Glomerular visceral epithelial cell (primary cell): ENCODE measurements at regions not wholly inside any gene's neighbourhood (a gene's known extent, or its start where the extent isn't known, plus 50 kb on each side); places are given as distances from the start of the nearest gene placed in this dataset.
"Not testable (repeated sequence)": the region's sequence is repeated elsewhere in the genome, so short reads cannot be mapped to it uniquely, and the experiment has no call there.

Experiments
- DNase-seq: peaks from one replicate; pipeline ENCODE4 v3.0.0-alpha.2; 2016; ENCODE audit errors: extremely low spot score

- no peak for DNase-seq
These were observed 1271.8 kb downstream of the BRINP3 start for GRCh38 chr1:189205863-189206262.

DNA sequence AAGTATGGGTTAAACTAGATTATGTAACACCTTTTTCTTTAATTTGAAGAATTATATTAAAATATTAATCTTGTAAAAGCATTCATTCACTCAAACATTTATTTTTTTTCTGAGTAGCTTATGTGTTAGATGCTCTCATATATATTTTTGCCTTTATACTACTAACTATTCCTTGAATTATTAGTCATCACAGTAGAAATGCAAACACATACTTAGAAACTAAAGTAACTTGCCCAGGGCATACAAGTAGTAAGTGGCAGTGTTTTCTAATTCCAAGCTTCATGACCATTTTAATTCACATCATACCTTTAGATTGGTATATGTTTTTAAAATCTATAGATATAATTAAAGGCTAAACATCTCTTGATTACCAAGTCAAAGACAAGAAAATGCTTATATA lies 1271.0 kb downstream of the BRINP3 start:
- DNase-seq, result no peak

- DNase-seq, result peak; percentile 5
These were observed 1265.9 kb downstream of the BRINP3 start for GRCh38 chr1:189211742-189212141.

GRCh38 chr1:189212606-189213005 lies 1265.1 kb downstream of the BRINP3 start:
- DNase-seq, result no peak

DNA sequence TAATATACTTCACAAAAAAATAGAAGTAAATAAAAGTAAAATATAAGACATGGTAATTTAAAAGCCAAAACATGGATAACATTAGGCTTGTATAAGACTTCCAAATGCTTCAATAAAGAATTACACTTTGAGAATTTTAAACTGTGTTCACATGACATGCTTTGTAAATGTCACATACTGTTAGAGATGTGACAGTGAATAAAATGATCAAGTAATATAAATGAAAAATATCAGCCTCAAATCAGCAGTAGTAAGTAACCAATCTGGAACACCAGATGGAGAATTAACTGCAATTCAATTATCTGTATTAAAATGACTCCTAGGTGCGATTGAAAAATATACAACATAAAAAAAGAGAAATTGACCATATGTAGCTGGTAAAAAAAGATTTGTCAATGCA lies 1260.8 kb downstream of the BRINP3 start:
- DNase-seq, result no peak

DNA sequence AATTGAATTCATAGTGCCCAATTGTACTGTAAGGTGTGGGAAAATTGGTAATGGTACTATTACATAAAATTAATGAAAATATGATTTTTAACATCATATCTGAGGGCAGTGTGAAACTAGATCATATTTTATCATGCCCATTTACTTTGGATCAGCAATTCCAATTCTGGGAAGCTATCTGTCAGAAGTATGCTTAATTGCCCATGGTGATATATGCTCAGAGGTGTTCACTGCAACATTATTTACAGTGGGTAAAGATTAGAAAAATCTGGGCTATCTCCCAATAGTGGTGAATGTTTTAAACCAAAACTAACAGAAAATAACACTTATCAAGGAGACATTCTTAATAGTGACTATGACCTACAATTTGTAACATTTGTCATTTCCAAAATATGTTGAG lies 1260.0 kb downstream of the BRINP3 start:
- DNase-seq, result no peak

DNA sequence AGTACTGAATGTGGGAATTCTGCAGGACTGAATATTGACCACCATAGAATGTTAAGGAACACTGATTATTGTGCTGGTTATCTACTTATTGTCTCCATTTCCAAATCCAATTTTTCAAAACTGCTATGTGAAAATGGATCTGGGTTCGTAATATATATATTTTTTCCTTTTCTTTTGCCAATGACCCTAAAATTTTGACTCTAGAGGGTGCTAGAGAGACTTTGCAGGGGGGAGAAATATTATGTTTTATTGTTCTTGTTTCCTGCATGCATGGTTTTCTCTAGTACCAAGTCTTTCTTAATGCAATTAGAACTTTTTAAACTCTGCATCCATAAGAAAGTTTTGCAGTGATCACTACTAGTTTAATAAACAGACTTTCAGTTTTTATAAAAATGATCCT lies 1256.9 kb downstream of the BRINP3 start:
- no peak for DNase-seq

DNA sequence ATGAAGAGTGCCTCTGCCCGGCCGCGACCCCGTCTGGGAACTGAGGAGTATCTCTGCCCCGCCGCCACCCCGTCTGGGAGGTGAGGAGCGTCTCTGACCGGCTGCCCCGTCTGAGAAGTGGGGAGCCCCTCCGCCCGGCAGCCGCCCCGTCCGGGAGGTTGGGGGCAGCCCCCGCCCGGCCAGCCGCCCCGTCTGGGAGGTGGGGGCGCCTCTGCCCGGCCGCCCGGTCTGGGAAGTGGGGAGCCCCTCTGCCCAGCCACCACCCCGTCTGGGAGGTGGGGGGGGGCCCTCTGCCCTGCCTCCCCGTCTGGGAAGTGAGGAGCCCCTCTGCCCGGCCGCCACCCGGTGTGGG lies 1251.9 kb downstream of the BRINP3 start:
- not testable (repeated sequence) for DNase-seq

GRCh38 chr1:189226779-189227178 lies 1250.9 kb downstream of the BRINP3 start:
- DNase-seq, result no peak

- no peak for DNase-seq
These were observed 1240.7 kb downstream of the BRINP3 start for GRCh38 chr1:189237008-189237407.

- DNase-seq, result no peak
These were observed 1223.9 kb downstream of the BRINP3 start for GRCh38 chr1:189253601-189254350.

GRCh38 chr1:189261128-189261527 lies 1216.5 kb downstream of the BRINP3 start:
- not testable (repeated sequence) for DNase-seq

DNA sequence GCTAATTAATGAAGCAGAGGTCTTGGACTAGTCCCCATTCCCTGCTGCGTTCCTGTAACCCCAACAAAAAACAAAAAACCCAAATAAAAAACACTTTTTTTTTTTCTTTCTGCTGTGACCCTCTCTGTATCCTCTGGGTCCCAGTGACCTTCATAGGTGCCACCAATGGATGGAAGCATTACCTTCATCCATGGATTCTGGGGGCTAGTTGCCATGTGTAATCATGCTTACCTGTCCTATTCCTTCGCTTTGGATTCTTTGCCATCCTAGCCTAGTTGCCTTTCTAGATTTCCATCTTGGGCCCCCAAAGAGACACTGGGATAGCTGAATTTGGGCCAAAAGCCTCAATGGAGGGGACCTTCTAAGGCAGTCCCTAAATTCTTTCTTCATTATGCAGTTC lies 1208.7 kb downstream of the BRINP3 start:
- DNase-seq, result no peak

DNA sequence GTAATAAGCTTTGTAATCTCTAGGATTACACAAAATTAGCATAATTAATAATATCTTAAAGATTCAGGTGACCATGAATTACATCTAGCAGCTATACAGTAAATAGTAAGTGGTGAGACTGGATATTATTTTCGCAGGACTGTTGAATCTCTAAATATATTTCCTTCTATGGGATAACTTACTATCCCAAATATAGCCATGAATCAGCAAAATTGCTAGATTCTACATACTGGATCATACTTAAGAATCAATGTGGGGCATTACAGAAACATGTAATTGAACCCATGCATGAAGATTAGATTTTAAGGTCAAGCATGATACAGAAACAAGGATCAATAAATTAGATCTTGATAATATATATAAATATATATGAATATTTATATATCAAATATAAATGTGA lies 1203.4 kb downstream of the BRINP3 start:
- DNase-seq, result no peak

- no peak for DNase-seq
These were observed 1201.9 kb downstream of the BRINP3 start for GRCh38 chr1:189275796-189276195.

GRCh38 chr1:189289346-189289745 lies 1188.3 kb downstream of the BRINP3 start:
- no peak for DNase-seq

DNA sequence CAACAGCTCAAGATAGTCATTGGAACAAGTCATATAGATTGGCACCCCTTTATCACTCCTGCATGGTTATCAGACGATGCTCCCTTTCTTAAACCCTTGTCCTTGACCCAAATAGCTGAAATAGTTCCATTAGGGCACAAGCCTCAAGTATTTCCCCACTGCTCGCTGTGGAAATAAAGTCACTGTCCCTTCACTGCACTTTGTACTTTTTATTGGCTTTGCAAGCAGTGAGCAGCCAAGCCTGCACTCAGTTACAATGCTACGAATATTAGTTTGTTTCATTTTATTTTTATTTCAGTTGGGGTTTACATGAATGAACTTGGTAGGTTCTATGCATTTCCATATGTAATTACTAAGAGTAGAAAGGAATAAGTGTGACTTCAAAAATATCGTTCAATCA lies 1176.4 kb downstream of the BRINP3 start:
- DNase-seq, result no peak

DNA sequence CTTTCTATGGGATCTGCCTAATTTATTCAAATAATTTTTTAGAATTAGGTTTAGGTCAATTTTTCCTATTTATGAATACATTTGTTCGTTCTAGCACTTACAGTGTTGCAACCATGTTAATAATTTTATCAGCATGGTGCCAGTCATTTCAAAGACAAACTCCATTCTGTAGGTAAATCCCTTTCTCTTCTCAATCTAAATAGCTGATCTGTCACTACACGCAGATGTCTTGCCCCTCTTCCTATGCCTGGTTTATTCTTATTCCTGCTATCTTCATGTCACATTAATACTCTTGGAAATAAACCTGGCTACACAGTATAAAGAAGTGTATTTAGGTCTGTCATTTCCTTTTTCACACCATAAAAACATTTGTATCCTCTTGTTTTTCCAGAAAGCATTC lies 1172.4 kb downstream of the BRINP3 start:
- no peak for DNase-seq

DNA sequence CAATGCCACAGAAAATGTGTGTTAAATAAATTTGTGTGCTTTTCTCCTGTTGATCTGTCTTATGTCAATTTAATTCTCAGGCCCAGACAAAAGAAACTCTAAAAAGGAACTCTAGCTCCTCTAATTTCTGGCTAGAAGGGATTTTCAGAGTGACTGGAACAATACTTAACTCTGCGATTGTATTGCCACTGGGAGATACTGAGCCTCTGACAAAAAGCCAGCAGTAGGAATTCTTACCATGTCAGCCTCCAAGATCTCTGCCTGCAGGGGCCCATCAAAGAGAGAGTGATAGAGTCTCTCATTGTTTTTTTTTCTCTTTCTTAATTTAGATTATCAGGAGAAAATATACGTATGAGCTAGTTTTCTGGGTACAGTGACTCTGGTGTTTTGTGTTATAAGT lies 1165.7 kb downstream of the BRINP3 start:
- DNase-seq, result no peak

GRCh38 chr1:189312499-189312898 lies 1165.2 kb downstream of the BRINP3 start:
- no peak for DNase-seq

DNA sequence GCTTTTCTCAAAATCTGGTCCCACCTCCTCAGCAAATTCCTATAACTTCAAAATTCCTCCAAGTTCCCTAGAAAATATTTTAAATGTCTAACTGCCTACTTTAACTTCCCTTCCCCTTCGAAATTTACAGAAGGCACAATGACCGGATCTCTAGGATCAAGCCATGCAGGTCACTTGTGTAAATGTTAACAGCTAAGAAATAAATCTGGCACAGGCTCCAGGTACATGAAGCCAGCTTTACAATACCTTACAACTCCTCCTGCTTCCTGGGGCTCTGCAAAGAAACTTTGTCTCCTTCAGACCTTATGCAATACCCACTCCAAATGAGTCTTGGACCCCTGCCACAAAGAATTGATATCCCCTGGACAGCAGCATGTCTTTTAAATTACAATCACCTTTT lies 1164.2 kb downstream of the BRINP3 start:
- DNase-seq, result no peak

DNA sequence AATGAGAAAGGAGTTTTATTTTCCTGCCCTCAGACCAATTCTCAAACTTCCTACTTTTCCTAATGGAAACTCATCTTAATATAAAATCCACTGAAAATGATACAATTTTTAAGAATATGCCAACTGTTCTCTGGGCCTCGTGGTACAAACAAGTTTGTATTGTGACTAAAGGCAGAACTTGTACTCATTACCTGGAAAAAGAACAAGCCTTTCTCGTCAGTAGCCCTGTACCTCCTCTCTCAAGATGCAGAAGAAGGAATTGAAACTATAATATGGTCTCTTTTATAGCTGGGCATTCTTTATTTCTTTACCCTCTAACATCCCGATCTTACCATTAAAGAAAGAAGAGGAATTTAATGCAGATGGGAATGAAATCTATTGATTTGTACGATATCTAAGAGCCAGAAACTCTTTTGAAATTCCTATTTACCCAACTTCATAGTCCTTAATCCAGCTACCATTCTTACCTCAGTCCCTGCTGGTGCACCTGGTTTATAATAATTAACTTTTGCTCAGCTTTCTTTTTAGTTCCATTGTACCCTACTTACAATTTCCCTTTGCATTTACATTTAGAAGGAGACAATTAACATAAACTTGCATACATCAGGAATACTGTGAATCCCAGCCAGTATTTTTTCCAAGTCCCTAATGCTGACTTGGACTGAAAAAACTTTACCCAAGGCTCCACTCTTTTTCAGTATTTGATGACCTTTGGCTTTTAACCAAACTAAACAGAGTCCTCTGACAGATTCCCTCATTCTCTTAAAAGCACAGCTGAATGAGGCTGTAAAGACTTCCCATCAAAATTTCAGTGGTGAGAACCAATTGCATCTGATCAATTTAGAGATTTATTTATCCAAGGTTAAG lies 1162.4 kb downstream of the BRINP3 start:
- no peak for DNase-seq

GRCh38 chr1:189323091-189323490 lies 1154.6 kb downstream of the BRINP3 start:
- no peak for DNase-seq
